CD4-positive, CD25-positive, alpha-beta regulatory T cell (primary cell): ENCODE measurements at regions not wholly inside any gene's neighbourhood (a gene's known extent, or its start where the extent isn't known, plus 50 kb on each side); places are given as distances from the start of the nearest gene placed in this dataset.

Experiments
- ATAC-seq, 2 donors: fragments of 150-1000 bp; cut with Tn5 transposase; one replicate each; pipeline ENCODE4 v1.10.0; 2021; ENCODE audit warnings: low read depth in 2 of 2, moderate number of reproducible peaks in 2 of 2, moderate library complexity in 1 of 2
- DNase-seq, 3 donors: peaks; one replicate each; pipeline versions ENCODE4 v3.0.0 to v3.0.0-alpha.2; 2012 to 2022; ENCODE audit warnings: mixed read lengths in 1 of 3
- H3K27ac ChIP-seq: one replicate; pipeline ENCODE4 v1.7.0; 2013; ENCODE audit warnings: mild to moderate bottlenecking, low read length; ENCODE audit not compliant: insufficient read depth, poor library complexity, severe bottlenecking
- H3K27me3 ChIP-seq: one replicate; pipeline ENCODE4 v1.7.0; 2013; ENCODE audit warnings: low read length; ENCODE audit not compliant: control insufficient read depth, insufficient read depth
- H3K36me3 ChIP-seq: one replicate; pipeline ENCODE4 v1.7.0; 2013; ENCODE audit warnings: mild to moderate bottlenecking, low read length, moderate library complexity; ENCODE audit not compliant: control insufficient read depth, insufficient read depth
- H3K4me1 ChIP-seq: 2 replicates; pipeline ENCODE4 v1.7.0; 2013; ENCODE audit warnings: mild to moderate bottlenecking, low read length; ENCODE audit not compliant: insufficient read depth, control insufficient read depth, poor library complexity, severe bottlenecking
- H3K4me3 ChIP-seq: one replicate; pipeline ENCODE4 v1.7.0; 2013; ENCODE audit warnings: low read depth, mild to moderate bottlenecking, low read length, moderate library complexity
- H3K9me3 ChIP-seq, 2 experiments: 1 replicate in 1 of 2; 2 replicates in 1 of 2; pipeline ENCODE4 v1.7.0; 2013; ENCODE audit warnings: low read length in 2 of 2, mild to moderate bottlenecking in 1 of 2, moderate library complexity in 1 of 2; ENCODE audit not compliant: control insufficient read depth in 2 of 2
- H3K27ac Mint-ChIP-seq, 3 donors: one replicate each; pipeline ENCODE4 v1.8.0; 2020 to 2022; ENCODE audit warnings: mild to moderate bottlenecking in 3 of 3, mixed read lengths in 3 of 3, moderate library complexity in 2 of 3
- H3K27me3 Mint-ChIP-seq: one replicate; pipeline ENCODE4 v1.8.0; 2022; ENCODE audit warnings: mild to moderate bottlenecking, mixed read lengths
- H3K36me3 Mint-ChIP-seq: one replicate; pipeline ENCODE4 v1.8.0; 2020; ENCODE audit warnings: mixed read lengths
- H3K4me1 Mint-ChIP-seq, 4 donors: one replicate each; pipeline ENCODE4 v1.8.0; 2020 to 2022; ENCODE audit warnings: mixed read lengths in 4 of 4, mild to moderate bottlenecking in 1 of 4
- H3K4me3 Mint-ChIP-seq, 4 donors: one replicate each; pipeline ENCODE4 v1.8.0; 2020 to 2022; ENCODE audit warnings: mild to moderate bottlenecking in 4 of 4, mixed read lengths in 4 of 4, moderate library complexity in 3 of 4
- H3K9me3 Mint-ChIP-seq, 7 donors: one replicate each; pipeline ENCODE4 v1.8.0; 2020 to 2022; ENCODE audit warnings: mixed read lengths in 7 of 7, mild to moderate bottlenecking in 3 of 7, moderate library complexity in 2 of 7

- no peak overlapping the region for H3K27ac ChIP-seq
- peak overlapping the region in 2 of 3 donors; percentile 1 to 64 for H3K27ac Mint-ChIP-seq
- H3K27me3 Mint-ChIP-seq = no peaks in the 10 kb centered on the region
- H3K9me3 Mint-ChIP-seq = peaks cover 0 to 1% (median 0%) of the 10 kb centered on the region in 7 donors
- no peak for DNase-seq
- H3K9me3 ChIP-seq = no peaks in the 10 kb centered on the region
- peak overlapping the region; percentile 7 for H3K4me3 ChIP-seq
- no peaks in the 10 kb centered on the region for H3K27me3 ChIP-seq
- H3K4me3 Mint-ChIP-seq = no peak overlapping the region
- peaks cover 34 to 84% (median 67%) of the 10 kb centered on the region in 4 donors for H3K4me1 Mint-ChIP-seq
- no peaks in the 10 kb centered on the region for H3K36me3 Mint-ChIP-seq
- ATAC-seq = no peak
- H3K4me1 ChIP-seq = peaks cover 18% of the 10 kb centered on the region
- no peaks in the 10 kb centered on the region for H3K36me3 ChIP-seq
These were observed 83.6 kb upstream of the MGAT5 start for GRCh38 chr2:134170294-134170693.

DNA sequence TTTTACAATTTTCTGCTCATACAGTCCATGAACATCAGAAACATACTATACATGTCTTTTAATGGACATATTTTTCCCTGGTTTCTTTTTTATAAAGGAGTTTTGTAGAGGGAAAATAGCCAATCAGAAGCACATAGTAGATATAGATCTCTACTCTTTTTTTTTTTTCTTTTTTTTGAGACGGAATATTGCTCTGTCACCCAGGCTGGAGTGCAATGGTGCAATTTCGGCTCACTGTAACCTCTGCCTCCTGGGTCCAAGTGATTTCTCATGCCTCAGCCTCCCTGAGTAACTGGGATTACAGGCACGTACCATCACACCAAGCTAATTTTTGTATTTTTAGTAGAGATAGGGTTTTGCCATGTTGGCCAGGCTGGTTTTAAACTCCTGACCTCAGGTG lies 83.2 kb upstream of the MGAT5 start:
- peaks cover 36 to 86% (median 68%) of the 10 kb centered on the region in 4 donors for H3K4me1 Mint-ChIP-seq

DNA sequence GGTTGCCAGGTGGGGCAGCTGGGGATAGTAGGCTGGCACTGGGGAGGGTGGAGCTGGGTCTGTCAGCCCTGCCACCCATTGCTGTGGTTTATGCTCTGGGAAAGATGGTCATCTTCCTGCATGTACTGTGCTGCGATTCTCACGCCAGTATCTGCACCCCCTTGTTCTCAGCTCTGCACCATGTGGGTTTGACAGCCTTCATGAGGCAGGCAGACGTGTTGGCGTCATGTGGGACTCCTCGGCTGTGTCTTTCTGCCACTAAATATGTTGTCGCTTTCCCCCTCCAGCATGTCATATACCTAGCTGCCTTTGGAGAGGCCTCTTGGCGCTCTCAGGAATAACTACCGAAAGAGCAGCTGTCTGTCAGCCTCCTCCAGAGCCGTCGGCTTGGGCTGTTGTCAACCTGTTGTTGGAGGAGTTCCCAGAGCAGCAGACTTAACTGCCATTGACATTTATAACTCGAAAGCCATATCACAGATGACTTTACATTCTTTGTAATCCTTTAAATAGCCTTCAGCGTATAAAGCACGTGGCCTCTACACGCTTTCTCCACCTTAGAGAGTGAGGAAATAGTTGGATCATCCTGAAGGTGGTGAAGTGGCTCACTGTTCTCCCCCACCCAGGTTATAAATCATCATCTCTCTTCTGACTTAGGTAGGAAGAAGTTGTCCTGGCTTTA lies 80.4 kb upstream of the MGAT5 start:
- H3K4me1 ChIP-seq = peaks cover 24% of the 10 kb centered on the region
- H3K27ac Mint-ChIP-seq = peak overlapping the region; percentile 76 to 79 (median 76)
- H3K9me3 Mint-ChIP-seq = no peaks in the 10 kb centered on the region
- no peak overlapping the region for H3K4me3 Mint-ChIP-seq
- H3K27ac ChIP-seq = no peak overlapping the region
- DNase-seq (no peak), ATAC-seq (no peak)
- peaks cover 32 to 85% (median 69%) of the 10 kb centered on the region in 4 donors for H3K4me1 Mint-ChIP-seq
- no peaks in the 10 kb centered on the region for H3K27me3 Mint-ChIP-seq
- no peak overlapping the region for H3K4me3 ChIP-seq
- H3K9me3 ChIP-seq = no peaks in the 10 kb centered on the region
- H3K27me3 ChIP-seq = no peaks in the 10 kb centered on the region
- no peaks in the 10 kb centered on the region for H3K36me3 ChIP-seq
- no peaks in the 10 kb centered on the region for H3K36me3 Mint-ChIP-seq

More for the DNA sequence above, 83.2 kb upstream of the MGAT5 start:
- Mint-ChIP-seq H3K27me3 (no peaks in the 10 kb centered on the region), H3K27ac (peak overlapping the region in 1 of 3 donors; percentile 1), H3K9me3 (peaks cover 0 to 1% (median 0%) of the 10 kb centered on the region in 7 donors), H3K4me3 (no peak overlapping the region), H3K36me3 (no peaks in the 10 kb centered on the region)
- Histone ChIP-seq H3K4me1 (peaks cover 18% of the 10 kb centered on the region), H3K27ac (no peak overlapping the region), H3K9me3 (no peaks in the 10 kb centered on the region), H3K27me3 (no peaks in the 10 kb centered on the region), H3K4me3 (no peak overlapping the region), H3K36me3 (no peaks in the 10 kb centered on the region)
- ATAC-seq (no peak), DNase-seq (no peak)

DNA sequence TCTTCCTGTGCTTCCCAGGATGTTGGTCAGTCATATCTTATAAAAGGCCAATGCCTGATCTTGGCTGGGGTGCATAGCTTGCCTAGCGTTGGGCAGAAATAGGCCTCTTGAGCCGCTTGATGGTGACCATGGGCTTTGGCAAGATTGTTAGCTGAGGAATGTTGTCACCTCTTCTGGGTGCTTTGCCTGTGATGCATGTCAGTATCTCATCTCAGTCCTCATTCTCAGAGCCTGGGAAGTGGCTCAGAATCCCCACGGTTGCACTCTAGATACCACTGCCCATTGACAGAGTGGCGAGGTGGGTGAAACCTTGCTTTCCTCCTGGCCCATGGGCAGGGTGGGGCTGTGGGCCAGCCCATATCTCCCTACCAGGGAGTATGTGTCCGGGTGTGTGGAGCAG lies 79.2 kb upstream of the MGAT5 start:
- ATAC-seq (no peak), DNase-seq (no peak)
- Mint-ChIP-seq H3K4me1 (peaks cover 29 to 85% (median 69%) of the 10 kb centered on the region in 4 donors), H3K27ac (peak overlapping the region in 1 of 3 donors; percentile 76), H3K27me3 (no peaks in the 10 kb centered on the region), H3K36me3 (no peaks in the 10 kb centered on the region), H3K9me3 (no peaks in the 10 kb centered on the region), H3K4me3 (no peak overlapping the region)
- Histone ChIP-seq H3K4me3 (no peak overlapping the region), H3K4me1 (peaks cover 21% of the 10 kb centered on the region), H3K27me3 (no peaks in the 10 kb centered on the region), H3K36me3 (no peaks in the 10 kb centered on the region), H3K9me3 (no peaks in the 10 kb centered on the region), H3K27ac (no peak overlapping the region)

- peaks cover 38 to 86% (median 70%) of the 10 kb centered on the region in 4 donors for H3K4me1 Mint-ChIP-seq
- H3K4me3 Mint-ChIP-seq = no peak overlapping the region
- no peaks in the 10 kb centered on the region for H3K36me3 Mint-ChIP-seq
- peak overlapping the region; percentile 61 to 90 (median 81) for H3K27ac Mint-ChIP-seq
- Histone ChIP-seq H3K4me1 (peaks cover 27% of the 10 kb centered on the region), H3K4me3 (no peak overlapping the region), H3K27ac (no peak overlapping the region), H3K36me3 (no peaks in the 10 kb centered on the region), H3K27me3 (no peaks in the 10 kb centered on the region), H3K9me3 (no peaks in the 10 kb centered on the region)
- ATAC-seq (no peak), DNase-seq (no peak)
- no peaks in the 10 kb centered on the region for H3K27me3 Mint-ChIP-seq
- H3K9me3 Mint-ChIP-seq = no peaks in the 10 kb centered on the region
These were observed 78.0 kb upstream of the MGAT5 start for GRCh38 chr2:134175834-134176233.

DNA sequence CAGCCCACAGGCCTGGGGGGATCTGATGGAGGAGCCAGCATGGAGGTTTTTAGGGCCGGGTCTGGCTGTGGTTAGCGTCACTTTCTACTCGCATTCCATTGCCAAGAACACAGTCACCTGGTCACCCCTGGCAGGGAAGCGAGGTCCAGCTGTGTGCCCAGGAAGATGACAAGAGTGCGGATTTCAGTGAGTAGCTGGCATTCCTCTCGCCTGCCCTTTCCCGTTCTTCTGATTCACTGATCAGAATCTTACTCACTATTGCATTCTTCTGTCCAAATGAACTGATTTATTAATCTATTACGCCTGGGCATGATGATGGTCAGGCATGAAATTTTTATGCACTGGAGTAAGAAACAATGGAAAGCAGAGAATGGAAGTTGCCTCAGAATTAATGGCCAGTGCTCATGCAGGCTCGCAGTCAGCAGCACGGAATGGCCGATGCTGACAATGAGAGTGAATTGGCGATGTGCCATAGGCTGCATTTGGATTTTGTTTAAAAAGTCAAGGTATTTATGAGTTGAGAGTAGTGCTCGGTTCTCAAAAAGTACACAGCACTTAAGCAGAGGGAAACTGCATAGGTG lies 76.4 kb upstream of the MGAT5 start:
- no peak overlapping the region for H3K4me3 Mint-ChIP-seq
- H3K4me3 ChIP-seq = no peak overlapping the region
- no peaks in the 10 kb centered on the region for H3K36me3 ChIP-seq
- peaks cover 43% of the 10 kb centered on the region for H3K4me1 ChIP-seq
- peaks cover 54 to 92% (median 75%) of the 10 kb centered on the region in 4 donors for H3K4me1 Mint-ChIP-seq
- H3K27me3 Mint-ChIP-seq = no peaks in the 10 kb centered on the region
- peak overlapping the region; percentile 60 to 96 (median 79) for H3K27ac Mint-ChIP-seq
- no peaks in the 10 kb centered on the region for H3K9me3 Mint-ChIP-seq
- no peaks in the 10 kb centered on the region for H3K27me3 ChIP-seq
- DNase-seq (no peak), ATAC-seq (no peak)
- H3K36me3 Mint-ChIP-seq = no peaks in the 10 kb centered on the region
- no peaks in the 10 kb centered on the region for H3K9me3 ChIP-seq
- H3K27ac ChIP-seq = no peak overlapping the region

GRCh38 chr2:134178138-134178877 lies 75.6 kb upstream of the MGAT5 start:
- H3K9me3 Mint-ChIP-seq = no peaks in the 10 kb centered on the region
- H3K4me3 Mint-ChIP-seq = no peak overlapping the region
- Histone ChIP-seq H3K4me1 (peaks cover 48% of the 10 kb centered on the region), H3K27me3 (no peaks in the 10 kb centered on the region), H3K9me3 (no peaks in the 10 kb centered on the region), H3K4me3 (peak overlapping the region; percentile 0), H3K27ac (no peak overlapping the region), H3K36me3 (no peaks in the 10 kb centered on the region)
- H3K36me3 Mint-ChIP-seq = no peaks in the 10 kb centered on the region
- H3K27ac Mint-ChIP-seq = peak overlapping the region in 2 of 3 donors; percentile 79 to 96
- peak; percentile 41 to 45 for ATAC-seq
- H3K27me3 Mint-ChIP-seq = no peaks in the 10 kb centered on the region
- H3K4me1 Mint-ChIP-seq = peaks cover 54 to 94% (median 75%) of the 10 kb centered on the region in 4 donors
- DNase-seq = peak in 2 of 3 donors; percentile 28 to 39
